SK-N-SH (cell line): ENCODE measurements at regions not wholly inside any gene's neighbourhood (a gene's known extent, or its start where the extent isn't known, plus 50 kb on each side); places are given as distances from the start of the nearest gene placed in this dataset.

Source experiments
- CTCF ChIA-PET: fragments of 300-600, 350-600 bp; formaldehyde crosslinking; extraction: SDS; loops from one replicate; lab custom pipeline; 2021; lab: Yijun Ruan, JAX
- POLR2A ChIA-PET: fragments of 350-600 bp; sonication (Branson Sonifier 250); formaldehyde crosslinking; extraction: SDS; loops from one replicate; lab custom pipeline; 2020; ENCODE audit warnings: antibody characterized with exemption, inconsistent platforms; lab: Yijun Ruan, JAX
- DNase-seq: peaks from one replicate; pipeline ENCODE4 v3.0.0; 2012
- H2AFZ ChIP-seq: fragments of 200-600 bp; sonication (generic); 2 replicates; pipeline ENCODE4 v1.8.1; 2016; ENCODE audit warnings: antibody characterized with exemption, mild to moderate bottlenecking, low read depth
- H3F3A ChIP-seq: fragments of 200-600 bp; sonication (generic); replicated peaks from 2 replicates; pipeline ENCODE3; 2016; ENCODE audit warnings: antibody characterized with exemption, mild to moderate bottlenecking; ENCODE audit not compliant: insufficient read depth
- H3K27ac ChIP-seq, 2 experiments: fragments of 200-500 bp in 1 of 2; fragments of 200-600 bp in 1 of 2; sonication (Bioruptor generic) in 1 of 2; sonication (generic), shearing (Covaris generic) in 1 of 2; 2 replicates each; pipeline versions ENCODE4 v1.5.1 to v1.6.1; 2014 to 2016; ENCODE audit warnings: low read depth in 2 of 2, inconsistent platforms in 1 of 2, low read length in 1 of 2, mild to moderate bottlenecking in 1 of 2, mixed read lengths in 1 of 2
- H3K27me3 ChIP-seq: fragments of 200-600 bp; sonication (generic), shearing (Covaris generic); 2 replicates; pipeline ENCODE4 v1.6.1; 2016; ENCODE audit warnings: mixed run types; ENCODE audit not compliant: insufficient read depth
- H3K36me3 ChIP-seq, 2 experiments: fragments of 200-500 bp in 1 of 2; fragments of 200-600 bp in 1 of 2; sonication (Bioruptor generic) in 1 of 2; sonication (generic) in 1 of 2; replicated peaks in 1 of 2; 2 replicates each; pipeline versions ENCODE3 to v1.5.1; 2014 to 2016; ENCODE audit warnings: low read length in 1 of 2, mild to moderate bottlenecking in 1 of 2; ENCODE audit not compliant: insufficient read depth in 2 of 2, control insufficient read depth in 1 of 2
- H3K4me1 ChIP-seq, 2 experiments: fragments of 200-500 bp in 1 of 2; fragments of 200-600 bp in 1 of 2; sonication (Bioruptor generic) in 1 of 2; sonication (generic), shearing (Covaris generic) in 1 of 2; 2 replicates each; pipeline versions ENCODE4 v1.5.1 to v1.6.1; 2014 to 2016; ENCODE audit warnings: low read depth in 1 of 2, low read length in 1 of 2, mixed run types in 1 of 2; ENCODE audit not compliant: insufficient read depth in 2 of 2, control insufficient read depth in 1 of 2
- H3K4me2 ChIP-seq: fragments of 200-600 bp; sonication (generic), shearing (Covaris generic); 2 replicates; pipeline ENCODE4 v1.6.1; 2017; ENCODE audit warnings: mixed run types
- H3K4me3 ChIP-seq, 2 experiments: fragments of 200-500 bp in 1 of 2; fragments of 200-600 bp in 1 of 2; sonication (Bioruptor generic) in 1 of 2; sonication (generic), shearing (Covaris generic) in 1 of 2; 2 replicates each; pipeline versions ENCODE4 v1.5.1 to v1.8.1; 2014 to 2016; ENCODE audit warnings: low read depth in 2 of 2, inconsistent platforms in 1 of 2, low read length in 1 of 2, mild to moderate bottlenecking in 1 of 2, mixed read lengths in 1 of 2, moderate library complexity in 1 of 2
- H3K79me2 ChIP-seq: fragments of 200-600 bp; sonication (generic); 2 replicates; pipeline ENCODE4 v1.8.1; 2017; ENCODE audit warnings: mild to moderate bottlenecking; ENCODE audit not compliant: insufficient read depth
- H3K9ac ChIP-seq: fragments of 200-600 bp; sonication (generic); 2 replicates; pipeline ENCODE4 v1.6.1; 2017; ENCODE audit warnings: mixed run types
- H3K9me2 ChIP-seq: fragments of 200-600 bp; sonication (generic); 2 replicates; pipeline ENCODE4 v1.6.1; 2017; ENCODE audit warnings: mixed run types
- H3K9me3 ChIP-seq: fragments of 200-600 bp; sonication (generic); 2 replicates; pipeline ENCODE4 v1.6.1; 2017; ENCODE audit warnings: mixed run types, mild to moderate bottlenecking, moderate library complexity
- H4K20me1 ChIP-seq: fragments of 200-600 bp; sonication (generic); 2 replicates; pipeline ENCODE4 v1.6.1; 2017; ENCODE audit warnings: mild to moderate bottlenecking, mixed run types; ENCODE audit not compliant: insufficient read depth
- CHD2 ChIP-seq: fragments of 150-350 bp; IDR thresholded peaks from 2 replicates; pipeline ENCODE4 v1.6.1; 2018; ENCODE audit warnings: low read length; ENCODE audit not compliant: partially characterized antibody
- EP300 ChIP-seq, 2 experiments: IDR thresholded peaks; 2 replicates each; pipeline versions ENCODE4 v1.4.0 to v1.6.1; 2012; ENCODE audit warnings: borderline replicate concordance in 1 of 2, low read depth in 1 of 2, low read length in 1 of 2
- EZH2phosphoT487 ChIP-seq: fragments of 200-600 bp; sonication (generic); IDR thresholded peaks from 2 replicates; pipeline ENCODE4 v1.6.1; 2017; ENCODE audit warnings: low read depth, mixed run types, mild to moderate bottlenecking, antibody characterized with exemption, moderate library complexity, borderline replicate concordance
- FOSL2 ChIP-seq: IDR thresholded peaks from 2 replicates; pipeline ENCODE4 v1.4.0; 2012; ENCODE audit warnings: low read depth, mild to moderate bottlenecking, moderate library complexity, borderline replicate concordance
- FOXJ3 ChIP-seq: sonication (generic); formaldehyde crosslinking; IDR thresholded peaks from 2 replicates; pipeline ENCODE4 v1.5.1; 2020; ENCODE audit warnings: mild to moderate bottlenecking, missing genetic modification reagents
- FOXM1 ChIP-seq: IDR thresholded peaks from 2 replicates; pipeline ENCODE4 v1.4.0; 2012; ENCODE audit warnings: low read depth, mild to moderate bottlenecking
- JUND ChIP-seq: IDR thresholded peaks from 2 replicates; pipeline ENCODE4 v1.4.0; 2012
- MXI1 ChIP-seq: IDR thresholded peaks from 2 replicates; pipeline ENCODE4 v1.6.1; 2012; ENCODE audit warnings: mild to moderate bottlenecking, low read depth, low read length, improper control_type of control experiment
- PBX3 ChIP-seq: IDR thresholded peaks from 2 replicates; pipeline ENCODE4; 2012
- RXRA ChIP-seq: IDR thresholded peaks from 2 replicates; pipeline ENCODE4 v1.4.0; 2012; ENCODE audit warnings: low read depth, mild to moderate bottlenecking, borderline replicate concordance
- SIN3A ChIP-seq: IDR thresholded peaks from 2 replicates; pipeline ENCODE4 v1.6.1; 2012; ENCODE audit warnings: low read depth, mild to moderate bottlenecking, low read length, moderate library complexity, borderline replicate concordance
- YY1 ChIP-seq: IDR thresholded peaks from 2 replicates; pipeline ENCODE4 v1.4.0; 2012; ENCODE audit warnings: low read depth, mild to moderate bottlenecking
- ZBTB33 ChIP-seq: IDR thresholded peaks from 2 replicates; pipeline ENCODE4 v1.4.0; 2012; ENCODE audit warnings: low read depth, borderline replicate concordance
- WGBS: methylation state at CpG from one replicate; pipeline ENCODE4 v1.1.6; 2017; ENCODE audit warnings: low lambda C conversion rate; 5-methylcytosine and 5-hydroxymethylcytosine counted together

GRCh38 chr7:81416659-81417058 lies 353.2 kb downstream of the HGF start:
- Histone ChIP-seq H3F3A (no peaks in the 10 kb centered on the region), H3K4me2 (no peak overlapping the region), H3K27ac (no peak overlapping the region), H3K9ac (no peak overlapping the region), H3K27me3 (no peaks in the 10 kb centered on the region), H3K9me3 (no peaks in the 10 kb centered on the region), H3K79me2 (no peaks in the 10 kb centered on the region)
- ChIA-PET CTCF (no interaction called here), POLR2A (no interaction called here)
- DNase-seq = no peak
- no peak for TF ChIP-seq PBX3
- TF ChIP-seq SIN3A = no peak
- no peak for TF ChIP-seq EZH2phosphoT487
- no peak for TF ChIP-seq FOXM1
- no peak for TF ChIP-seq CHD2
- TF ChIP-seq YY1 = no peak
- TF ChIP-seq ZBTB33 = no peak
- no peak for TF ChIP-seq RXRA
- TF ChIP-seq MXI1 = no peak
- TF ChIP-seq, all 33 proteins: peak for 0
- no peak overlapping the region for H3K4me3 ChIP-seq
- H2AFZ ChIP-seq = no peak overlapping the region
- H3K4me1 ChIP-seq = no peaks in the 10 kb centered on the region; a peak in 1 of 4 replicates
- H4K20me1 ChIP-seq = no peaks in the 10 kb centered on the region
- no peaks in the 10 kb centered on the region for H3K9me2 ChIP-seq
- 88% methylated on average over 1 of the region's 1 CpG for WGBS
- H3K36me3 ChIP-seq = no peaks in the 10 kb centered on the region

- Histone ChIP-seq H3K4me2 (no peak overlapping the region), H3K9me2 (no peaks in the 10 kb centered on the region), H4K20me1 (no peaks in the 10 kb centered on the region), H3K9me3 (no peaks in the 10 kb centered on the region)
- TF ChIP-seq SIN3A (no peak), FOXM1 (no peak), JUND (0 out of 2 replicates have a peak, but pooled peaks have one; percentile 5), EP300 (IDR thresholded peaks at IDR 0.05; ENCODE audit: borderline replicate concordance in 1 of 2, low read depth in 1 of 2, low read length in 1 of 2) (0 out of 4 replicates have a peak, but pooled peaks of 1 of the 2 experiments have one; percentile 10), FOSL2 (peak; percentile 27; the same call in 1 of the 2 replicates), FOXJ3 (CRISPR knock-in tag) (no peak)
- TF ChIP-seq, all 33 proteins: peak for 3
- Histone ChIP-seq H3K4me1 (no peaks in the 10 kb centered on the region; a peak in 2 of 4 replicates), H3K27ac (no peak overlapping the region), H3K79me2 (no peaks in the 10 kb centered on the region), H3K36me3 (no peaks in the 10 kb centered on the region), H3K9ac (no peak overlapping the region), H3F3A (no peaks in the 10 kb centered on the region), H3K4me3 (no peak overlapping the region), H3K27me3 (no peaks in the 10 kb centered on the region), H2AFZ (peak overlapping the region; percentile 19; the same call in 1 of the 2 replicates)
- ChIA-PET CTCF (no interaction called here), POLR2A (no interaction called here)
- WGBS = 39% methylated on average over 1 of the region's 1 CpG
- DNase-seq = no peak
These were observed 354.7 kb downstream of the HGF start for GRCh38 chr7:81415181-81415580.
